OCI-LY3 (cell line): ENCODE measurements at regions not wholly inside any gene's neighbourhood (a gene's known extent, or its start where the extent isn't known, plus 50 kb on each side); places are given as distances from the start of the nearest gene placed in this dataset.
A peak's percentile ranks its signal among the peaks of the same experiment; 100 is the strongest.

ENCODE experiments used
- EZH2phosphoT487 ChIP-seq: fragments of 200-600 bp; shearing (Covaris generic); IDR thresholded peaks from 2 replicates; pipeline ENCODE4 v1.6.1; 2018; ENCODE audit warnings: antibody characterized with exemption, mixed run types, low read depth
- TF ChIP-seq, protein P1 (sequence below): fragments of 200-600, 300-600 bp; sonication (generic); IDR thresholded peaks from 2 replicates; pipeline ENCODE4 v1.5.1; 2014; ENCODE audit warnings: antibody characterized with exemption, low read length, low read depth

DNA sequence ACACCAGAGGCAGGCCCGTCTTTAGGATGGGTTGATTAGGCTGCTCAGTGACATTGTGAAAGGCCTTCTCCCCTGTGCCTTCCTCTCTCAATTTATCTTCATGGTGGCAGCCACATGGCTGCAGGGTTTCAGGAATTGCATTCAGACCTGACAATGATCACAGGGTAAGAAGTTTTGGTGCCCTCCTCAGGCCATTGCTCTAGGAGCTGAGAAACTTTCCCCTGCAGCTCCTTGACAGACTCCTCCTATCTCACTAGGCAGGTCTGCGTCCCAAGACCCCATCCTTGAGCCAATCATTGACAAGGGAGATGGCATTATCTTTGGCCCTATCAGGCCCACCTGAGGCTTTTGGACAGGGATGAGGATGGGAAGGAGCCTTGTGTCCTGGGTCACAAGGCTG, 57.4 kb upstream of the ANO4 start:
- TF ChIP-seq, protein P1, sequence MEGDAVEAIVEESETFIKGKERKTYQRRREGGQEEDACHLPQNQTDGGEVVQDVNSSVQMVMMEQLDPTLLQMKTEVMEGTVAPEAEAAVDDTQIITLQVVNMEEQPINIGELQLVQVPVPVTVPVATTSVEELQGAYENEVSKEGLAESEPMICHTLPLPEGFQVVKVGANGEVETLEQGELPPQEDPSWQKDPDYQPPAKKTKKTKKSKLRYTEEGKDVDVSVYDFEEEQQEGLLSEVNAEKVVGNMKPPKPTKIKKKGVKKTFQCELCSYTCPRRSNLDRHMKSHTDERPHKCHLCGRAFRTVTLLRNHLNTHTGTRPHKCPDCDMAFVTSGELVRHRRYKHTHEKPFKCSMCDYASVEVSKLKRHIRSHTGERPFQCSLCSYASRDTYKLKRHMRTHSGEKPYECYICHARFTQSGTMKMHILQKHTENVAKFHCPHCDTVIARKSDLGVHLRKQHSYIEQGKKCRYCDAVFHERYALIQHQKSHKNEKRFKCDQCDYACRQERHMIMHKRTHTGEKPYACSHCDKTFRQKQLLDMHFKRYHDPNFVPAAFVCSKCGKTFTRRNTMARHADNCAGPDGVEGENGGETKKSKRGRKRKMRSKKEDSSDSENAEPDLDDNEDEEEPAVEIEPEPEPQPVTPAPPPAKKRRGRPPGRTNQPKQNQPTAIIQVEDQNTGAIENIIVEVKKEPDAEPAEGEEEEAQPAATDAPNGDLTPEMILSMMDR = peak; percentile 50
- TF ChIP-seq EZH2phosphoT487 = no peak
